NCI-H1694 (cell line): ENCODE measurements at regions not wholly inside any gene's neighbourhood (a gene's known extent, or its start where the extent isn't known, plus 50 kb on each side); places are given as distances from the start of the nearest gene placed in this dataset.
"Not testable (repeated sequence)": the region's sequence is repeated elsewhere in the genome, so short reads cannot be mapped to it uniquely, and the experiment has no call there.

Experiments used
- DNase-seq: peaks from one replicate; lab custom pipeline; 2025; lab: John Stamatoyannopoulos, UW

DNA sequence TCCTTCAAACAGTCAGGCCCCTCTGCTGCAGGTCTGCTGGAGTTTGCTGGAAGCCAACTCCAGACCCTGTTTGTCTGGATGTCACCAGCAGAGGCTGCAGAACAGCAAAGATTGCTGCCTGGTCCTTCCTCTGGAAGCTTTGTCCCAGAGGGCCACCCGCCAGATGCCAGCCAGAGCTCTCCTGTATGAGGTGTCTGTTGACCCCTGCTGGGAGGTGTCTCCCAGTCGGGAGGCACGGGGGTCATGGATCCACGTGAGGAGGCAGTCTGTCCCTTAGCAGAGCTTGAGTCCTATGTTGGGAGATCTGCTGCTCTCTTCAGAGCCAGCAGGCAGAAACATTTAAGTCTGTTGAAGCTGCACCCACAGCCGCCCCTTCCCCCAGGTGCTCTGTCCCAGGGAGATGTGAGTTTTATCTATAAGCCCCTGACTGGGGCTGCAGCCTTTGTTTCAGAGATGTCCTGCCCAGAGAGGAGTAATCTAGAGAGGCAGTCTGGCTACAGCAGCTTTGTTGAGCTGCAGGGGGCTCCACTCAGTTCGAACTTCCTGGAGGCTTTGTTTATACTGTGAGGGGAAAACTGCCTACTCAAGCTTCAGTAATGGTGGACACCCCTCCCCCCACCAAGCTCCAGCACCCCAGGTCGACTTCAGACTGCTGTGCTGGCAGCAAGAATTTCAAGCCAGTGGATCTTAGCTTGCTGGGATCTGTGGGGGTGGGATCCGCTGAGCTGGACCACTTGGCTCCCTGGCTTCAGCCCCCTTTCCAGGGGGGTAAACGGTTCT is 72.1 kb downstream of the OGFRL1 start:
- not testable (repeated sequence) for DNase-seq

- DNase-seq = no peak
These were observed 76.4 kb downstream of the OGFRL1 start for GRCh38 chr6:71364889-71365542.

- no peak for DNase-seq
These were observed 79.1 kb downstream of the OGFRL1 start for GRCh38 chr6:71367756-71368155.

- DNase-seq = no peak
These were observed 79.7 kb downstream of the OGFRL1 start for GRCh38 chr6:71368284-71368683.

DNA sequence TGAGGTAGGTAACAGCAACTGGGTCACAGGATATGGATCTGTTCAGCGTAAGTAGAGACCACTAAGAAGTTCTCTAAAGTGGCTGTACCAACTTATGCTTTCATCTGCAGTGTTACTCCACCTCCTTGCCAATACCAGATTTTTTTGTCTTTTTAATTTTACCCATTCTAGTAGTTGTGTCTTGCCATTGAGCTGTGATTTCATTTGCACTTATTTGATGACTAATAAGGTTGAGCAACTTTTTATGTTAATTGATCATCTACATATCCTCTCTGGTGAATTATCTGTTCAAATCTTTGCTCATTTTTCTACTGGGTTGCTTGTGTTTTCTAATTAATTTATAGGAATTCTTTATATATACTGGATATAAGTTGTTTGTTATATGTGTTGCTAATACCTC is 82.9 kb downstream of the OGFRL1 start:
- DNase-seq = no peak

GRCh38 chr6:71373943-71374342 is 85.3 kb downstream of the OGFRL1 start:
- no peak for DNase-seq

DNA sequence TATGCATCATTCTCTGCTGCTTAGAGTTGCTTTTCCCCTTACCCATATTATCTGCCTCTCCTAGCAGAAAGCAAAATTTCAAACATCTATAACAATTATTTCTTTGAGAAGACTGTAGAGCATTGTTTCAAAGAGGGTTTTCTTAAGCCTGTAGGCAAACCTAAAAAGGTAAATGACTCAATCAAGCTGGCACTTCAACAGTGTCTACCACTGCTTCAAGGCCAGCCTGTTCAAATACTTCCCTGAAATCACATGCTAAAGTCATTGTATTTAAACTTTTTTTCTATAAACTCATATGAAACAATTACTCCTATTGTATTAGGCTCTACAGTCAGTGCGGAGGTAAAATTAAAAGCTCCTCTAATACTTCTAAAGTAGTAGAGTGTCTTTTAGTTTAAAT is 87.1 kb downstream of the OGFRL1 start:
- no peak for DNase-seq

DNA sequence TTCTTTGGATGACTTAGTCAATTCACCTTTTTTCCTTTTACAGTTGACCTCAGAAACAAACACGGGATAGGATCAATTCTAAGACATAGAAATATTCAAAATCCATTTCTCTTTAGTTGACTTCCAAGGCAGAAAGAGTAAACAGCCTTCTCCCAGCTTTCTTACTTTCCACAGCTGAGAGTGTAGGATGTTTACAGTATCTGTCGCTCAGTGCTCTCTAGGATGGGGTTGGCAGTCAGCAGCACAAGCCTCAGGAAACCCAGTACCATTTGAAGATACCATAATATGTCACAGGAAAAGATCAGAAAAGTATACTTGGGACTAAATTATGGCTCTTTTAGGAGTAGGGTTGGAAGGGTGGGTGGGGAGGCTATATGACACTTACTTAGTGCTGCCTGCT is 88.2 kb downstream of the OGFRL1 start:
- DNase-seq = no peak

- DNase-seq = no peak
These were observed 94.9 kb downstream of the OGFRL1 start for GRCh38 chr6:71383476-71383875.

DNA sequence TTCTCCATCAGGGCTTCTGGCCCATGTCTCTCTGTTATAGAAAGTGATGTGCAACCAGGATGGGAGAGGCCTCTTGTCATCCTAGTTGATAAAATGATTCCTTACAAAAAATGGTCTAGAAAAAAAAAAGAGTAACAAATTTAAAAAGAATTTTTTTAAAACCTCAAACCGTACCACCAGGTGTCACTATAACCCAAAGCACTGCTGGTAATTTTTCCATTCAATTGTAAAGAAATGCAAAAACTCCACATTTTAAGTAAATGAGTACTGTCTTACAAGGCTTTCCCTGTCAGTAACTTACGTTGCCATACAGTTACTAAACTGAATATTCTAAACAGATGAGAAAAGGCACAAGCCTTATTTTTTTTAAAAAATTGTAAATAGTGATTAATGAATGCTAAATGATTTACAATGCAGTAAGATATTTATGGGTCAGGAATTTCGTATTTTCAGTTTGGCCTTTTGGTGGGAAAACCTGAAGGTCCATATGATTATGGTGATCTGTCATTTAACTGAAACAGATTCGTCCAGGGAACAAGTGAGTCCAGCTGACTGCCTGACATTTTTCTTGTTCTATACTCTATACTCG is 95.4 kb downstream of the OGFRL1 start:
- peak; percentile 54 for DNase-seq

- no peak for DNase-seq
These were observed 96.7 kb downstream of the OGFRL1 start for GRCh38 chr6:71385111-71385822.

GRCh38 chr6:71386215-71386614 is 97.6 kb downstream of the OGFRL1 start:
- no peak for DNase-seq

GRCh38 chr6:71387179-71387578 is 98.6 kb downstream of the OGFRL1 start:
- no peak for DNase-seq

DNA sequence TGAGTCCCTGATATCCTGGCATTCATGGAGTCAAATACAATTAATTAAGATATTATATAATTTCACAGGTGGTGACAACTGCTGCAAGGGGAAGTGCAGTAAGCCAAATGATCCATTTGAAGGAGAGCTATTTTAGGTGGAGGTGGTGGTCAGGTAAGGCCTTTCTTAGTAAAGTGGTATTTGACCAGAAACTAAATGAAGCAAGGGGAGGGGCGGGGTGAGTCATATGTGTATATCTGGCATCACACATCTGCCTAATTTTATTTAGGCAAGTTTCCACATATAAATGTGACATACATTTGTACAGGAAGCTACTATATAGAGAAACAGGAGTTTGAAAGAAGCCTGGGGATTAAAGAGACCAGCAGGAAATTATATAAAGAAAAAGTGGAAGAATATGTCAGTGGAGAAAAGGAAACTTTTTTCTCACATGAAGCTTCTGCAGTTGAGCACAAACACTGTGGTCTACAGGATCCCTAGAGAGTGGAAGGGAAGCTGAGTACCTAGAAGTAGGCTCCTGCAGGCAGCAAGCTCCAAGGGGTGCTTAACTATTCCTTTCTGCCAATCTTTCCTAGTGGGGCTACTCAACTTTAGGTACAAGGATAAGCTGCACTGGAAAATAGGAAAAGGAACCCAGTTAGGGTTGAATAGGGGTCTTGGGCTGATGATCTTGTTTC is 99.6 kb downstream of the OGFRL1 start:
- no peak for DNase-seq

DNA sequence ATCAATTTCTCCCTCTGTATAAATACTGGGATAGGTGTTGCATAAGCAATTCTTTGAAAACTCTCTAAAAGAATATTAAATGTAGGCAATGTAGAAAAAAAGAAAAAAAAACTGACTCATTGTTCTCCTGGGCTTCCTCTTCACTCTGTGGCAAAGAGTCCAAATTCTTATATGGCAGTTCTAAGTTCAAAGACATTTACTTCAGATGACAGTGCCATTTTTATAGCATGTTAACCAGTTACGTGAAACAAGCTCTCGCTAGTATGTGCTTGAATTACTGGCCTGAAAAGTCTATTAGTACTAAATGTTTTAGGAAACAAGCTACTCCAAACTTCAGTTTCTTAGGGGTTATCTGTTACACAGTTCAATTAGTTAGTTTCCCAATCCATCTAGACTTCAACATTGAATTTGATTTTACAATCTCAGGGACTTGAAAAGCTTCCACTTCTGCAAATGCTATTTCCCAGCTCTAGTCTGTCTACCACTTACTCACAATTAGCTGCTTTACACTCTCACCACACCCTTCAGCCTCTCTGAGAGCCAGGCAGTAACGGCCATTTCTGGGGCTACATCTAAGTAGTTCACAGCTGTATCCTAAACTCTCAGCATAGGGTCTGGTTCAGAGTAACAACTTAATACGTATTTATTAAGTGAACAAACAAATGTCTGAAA is 100.4 kb downstream of the OGFRL1 start:
- DNase-seq = no peak

- no peak for DNase-seq
These were observed 102.5 kb downstream of the OGFRL1 start for GRCh38 chr6:71391126-71391525.

GRCh38 chr6:71392276-71392675 is 103.7 kb downstream of the OGFRL1 start:
- no peak for DNase-seq

GRCh38 chr6:71393471-71393870 is 104.9 kb downstream of the OGFRL1 start:
- DNase-seq = no peak

GRCh38 chr6:71393981-71394432 is 105.4 kb downstream of the OGFRL1 start:
- no peak for DNase-seq

- no peak for DNase-seq
These were observed 106.3 kb downstream of the OGFRL1 start for GRCh38 chr6:71394926-71395325.

DNA sequence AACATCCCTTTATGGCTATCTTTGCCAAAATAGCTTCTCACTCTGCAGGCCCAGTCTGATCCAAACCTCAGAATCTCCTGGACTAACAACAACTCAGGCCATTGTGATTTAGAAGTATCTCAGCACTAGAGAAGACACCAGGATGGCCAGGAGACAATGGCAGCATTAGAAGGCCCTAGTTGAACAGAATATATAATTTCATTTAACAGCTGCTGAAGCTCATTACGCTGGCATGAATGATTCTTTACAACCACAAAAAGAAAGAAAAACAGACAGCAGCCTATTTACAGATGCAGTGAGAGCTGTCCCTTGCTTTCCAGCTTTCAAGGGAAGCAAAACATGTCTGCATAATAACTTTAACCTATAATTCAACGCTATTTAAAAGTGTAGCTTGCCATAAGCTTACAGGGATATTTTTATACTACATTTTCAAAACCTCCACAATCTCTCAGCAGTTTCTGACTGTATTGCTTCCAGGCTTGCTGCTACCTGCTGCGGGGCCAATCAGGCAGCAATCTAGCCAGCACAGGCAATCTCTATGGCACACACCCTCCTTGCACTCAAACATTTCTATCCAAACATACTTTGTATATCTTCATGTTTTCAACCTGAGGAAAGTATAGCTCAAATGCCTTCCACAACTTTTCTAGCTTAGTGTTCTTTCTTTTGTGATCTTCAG is 107.3 kb downstream of the OGFRL1 start:
- DNase-seq = no peak
